Testis (tissue), 2 donors: ENCODE measurements at regions not wholly inside any gene's neighbourhood (a gene's known extent, or its start where the extent isn't known, plus 50 kb on each side); places are given as distances from the start of the nearest gene placed in this dataset.

Experiments
- POLR2A ChIP-seq: fragments of 450-650 bp; IDR thresholded peaks from one replicate; pipeline ENCODE4 v1.6.1; 2017; ENCODE audit warnings: antibody characterized with exemption, mild to moderate bottlenecking, moderate library complexity
- TF ChIP-seq, protein P1 (sequence below), 3 experiments: fragments of 450-650 bp in 2 of 3; fragments of 200-600 bp in 1 of 3; sonication (generic) in 1 of 3; IDR thresholded peaks; one replicate each; pipeline ENCODE4 v1.5.1; 2016 to 2019; ENCODE audit warnings: antibody characterized with exemption in 3 of 3, mild to moderate bottlenecking in 2 of 3, moderate library complexity in 1 of 3

DNA sequence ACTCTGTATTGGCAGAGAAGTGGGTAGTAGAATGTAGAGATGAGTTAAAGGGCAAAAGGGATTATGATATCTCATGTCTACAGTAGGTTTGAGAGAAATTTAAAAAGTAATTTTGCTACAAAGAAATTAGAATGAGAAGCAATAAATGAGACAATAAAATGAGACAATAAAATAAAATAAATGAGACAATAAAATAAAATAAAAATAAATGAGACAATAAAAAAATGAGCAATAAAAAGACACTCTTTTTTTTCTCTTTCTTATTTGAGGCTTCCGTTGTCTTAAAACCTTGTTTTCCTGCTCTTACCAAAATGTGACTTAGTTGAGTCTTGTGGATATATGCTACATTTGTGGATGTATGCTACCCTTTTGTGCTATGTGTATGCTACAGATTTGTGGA, 615.4 kb upstream of the PKDCC start:
- TF ChIP-seq, protein P1, sequence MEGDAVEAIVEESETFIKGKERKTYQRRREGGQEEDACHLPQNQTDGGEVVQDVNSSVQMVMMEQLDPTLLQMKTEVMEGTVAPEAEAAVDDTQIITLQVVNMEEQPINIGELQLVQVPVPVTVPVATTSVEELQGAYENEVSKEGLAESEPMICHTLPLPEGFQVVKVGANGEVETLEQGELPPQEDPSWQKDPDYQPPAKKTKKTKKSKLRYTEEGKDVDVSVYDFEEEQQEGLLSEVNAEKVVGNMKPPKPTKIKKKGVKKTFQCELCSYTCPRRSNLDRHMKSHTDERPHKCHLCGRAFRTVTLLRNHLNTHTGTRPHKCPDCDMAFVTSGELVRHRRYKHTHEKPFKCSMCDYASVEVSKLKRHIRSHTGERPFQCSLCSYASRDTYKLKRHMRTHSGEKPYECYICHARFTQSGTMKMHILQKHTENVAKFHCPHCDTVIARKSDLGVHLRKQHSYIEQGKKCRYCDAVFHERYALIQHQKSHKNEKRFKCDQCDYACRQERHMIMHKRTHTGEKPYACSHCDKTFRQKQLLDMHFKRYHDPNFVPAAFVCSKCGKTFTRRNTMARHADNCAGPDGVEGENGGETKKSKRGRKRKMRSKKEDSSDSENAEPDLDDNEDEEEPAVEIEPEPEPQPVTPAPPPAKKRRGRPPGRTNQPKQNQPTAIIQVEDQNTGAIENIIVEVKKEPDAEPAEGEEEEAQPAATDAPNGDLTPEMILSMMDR (IDR thresholded peaks at IDR 0.05), result no peak
- no peak for TF ChIP-seq POLR2A
